ENCODE measurements at regions not wholly inside any gene's neighbourhood (a gene's known extent, or its start where the extent isn't known, plus 50 kb on each side); places are given as distances from the start of the nearest gene placed in this dataset.

DNA sequence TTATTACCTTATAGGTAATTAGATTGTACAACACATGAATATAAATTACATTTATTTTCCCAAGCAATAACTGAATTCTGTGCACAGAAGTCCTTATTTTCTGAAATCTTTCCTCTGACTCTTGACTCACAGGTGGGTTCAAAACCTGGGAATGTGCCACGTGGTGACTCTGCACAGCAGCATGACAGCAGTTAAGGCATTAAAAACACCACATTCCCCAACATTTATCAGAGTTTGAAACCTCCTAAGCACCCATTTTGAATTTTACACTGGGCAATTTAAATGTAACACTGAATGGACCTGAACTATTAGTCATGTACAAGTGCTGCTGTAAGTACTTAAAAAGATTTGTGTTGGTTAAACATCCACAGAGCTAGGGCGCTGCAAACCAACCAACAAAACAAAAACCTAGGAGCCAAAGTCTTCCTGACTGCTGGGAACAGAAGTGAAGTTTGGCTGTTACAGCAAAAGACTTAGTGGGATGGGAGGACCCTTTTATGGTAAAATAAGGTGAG lies 480.6 kb upstream of the CXADR start:
- intact Hi-C loops (cut with DNase I, micrococcal nuclease): no loop called here
- ATAC-seq: no peak
- DNase-seq: no peak

DNA sequence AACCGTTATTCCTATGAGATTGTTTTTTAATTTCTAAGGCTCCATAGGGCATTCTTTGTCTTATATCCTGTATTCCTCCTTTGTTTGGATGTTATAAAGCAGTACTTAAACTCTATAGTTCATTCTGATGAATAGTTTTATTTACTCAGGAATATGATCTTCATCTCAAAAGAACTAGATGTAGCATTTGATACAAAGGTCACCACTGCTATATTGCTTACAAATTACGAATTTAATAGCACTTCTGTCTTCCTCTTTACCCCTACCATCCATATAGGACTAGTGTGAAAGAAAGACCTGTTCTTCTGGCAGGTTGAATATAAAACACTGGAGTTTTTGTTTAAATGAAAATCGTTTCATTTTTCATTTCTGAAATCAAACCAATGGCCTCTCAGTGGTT lies 468.1 kb upstream of the CXADR start:
- DNase-seq (no peak), ATAC-seq (no peak)
- intact Hi-C loops (cut with DNase I, micrococcal nuclease): no loop called here

DNA sequence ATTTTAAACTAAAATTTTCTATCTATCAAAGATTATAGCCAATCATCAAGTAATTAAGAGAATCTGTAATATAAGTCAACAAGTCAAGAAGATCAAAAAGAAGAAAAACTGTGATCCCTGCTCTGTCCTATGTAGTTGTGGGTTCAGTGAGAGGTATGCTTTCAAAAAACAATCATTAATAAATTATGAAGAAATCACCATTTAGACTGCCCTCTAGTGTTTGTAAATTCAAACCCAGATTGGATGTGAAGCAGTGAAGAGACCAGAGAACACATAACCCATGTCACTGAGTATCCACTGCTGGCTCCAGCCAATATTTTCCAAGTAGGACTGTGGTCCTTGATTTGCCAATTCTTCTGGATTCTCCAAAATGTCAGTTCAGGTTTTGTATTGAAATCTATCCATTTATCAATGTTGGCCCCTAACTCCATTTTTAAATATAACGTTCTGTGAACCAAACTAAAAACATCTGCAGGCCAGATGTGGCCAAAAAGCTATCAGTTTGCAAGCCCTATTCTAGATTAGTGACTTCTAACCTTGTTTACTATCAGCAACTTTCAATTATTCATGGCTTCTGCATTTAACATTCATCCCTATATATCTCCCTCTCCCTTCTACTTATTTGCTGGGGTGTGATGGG lies 467.5 kb upstream of the CXADR start:
- no peak for DNase-seq
- ATAC-seq: no peak
- intact Hi-C loops (cut with DNase I, micrococcal nuclease): no loop called here

DNA sequence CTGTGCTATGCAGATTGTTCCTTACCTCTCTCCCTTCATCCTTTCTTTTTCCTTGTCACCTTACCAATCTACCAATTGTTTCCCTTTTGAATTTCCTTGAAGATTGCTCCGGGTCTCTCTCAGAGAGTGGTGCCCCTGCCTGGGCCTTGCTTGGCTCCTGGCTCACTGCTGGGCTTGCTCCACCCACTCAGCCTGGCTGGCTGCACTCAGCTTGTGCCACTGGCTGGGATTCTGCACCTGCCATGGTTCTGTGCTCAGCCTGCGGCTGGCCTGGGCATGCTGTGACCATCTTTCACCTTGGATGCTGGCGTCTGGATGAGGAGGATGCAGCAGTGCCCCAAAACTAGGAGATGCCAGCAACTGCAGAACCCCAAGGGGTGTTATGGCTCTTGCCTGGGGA lies 463.9 kb upstream of the CXADR start:
- intact Hi-C loops (cut with DNase I, micrococcal nuclease): no loop called here
- no peak for ATAC-seq
- no peak for DNase-seq

DNA sequence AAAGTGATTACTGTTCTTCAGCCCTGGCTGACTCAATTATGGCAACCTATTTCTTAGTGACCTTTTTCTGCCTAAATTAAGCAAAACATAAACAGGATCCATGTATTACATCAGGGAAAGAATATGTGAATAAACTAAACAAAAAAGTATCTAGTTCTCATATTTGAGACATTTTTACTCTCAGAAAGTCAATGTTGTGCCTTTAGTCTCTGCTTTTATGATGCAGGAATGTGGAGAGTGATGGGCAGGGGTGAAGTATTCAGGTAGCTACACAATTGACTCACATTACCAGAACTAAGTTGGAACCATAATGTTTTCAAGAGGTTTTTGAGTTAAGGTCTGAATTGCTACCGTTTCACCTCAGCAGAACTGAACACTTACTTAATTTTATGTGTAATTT lies 462.7 kb upstream of the CXADR start:
- intact Hi-C loops (cut with DNase I, micrococcal nuclease): no loop called here
- DNase-seq (no peak), ATAC-seq (no peak)

DNA sequence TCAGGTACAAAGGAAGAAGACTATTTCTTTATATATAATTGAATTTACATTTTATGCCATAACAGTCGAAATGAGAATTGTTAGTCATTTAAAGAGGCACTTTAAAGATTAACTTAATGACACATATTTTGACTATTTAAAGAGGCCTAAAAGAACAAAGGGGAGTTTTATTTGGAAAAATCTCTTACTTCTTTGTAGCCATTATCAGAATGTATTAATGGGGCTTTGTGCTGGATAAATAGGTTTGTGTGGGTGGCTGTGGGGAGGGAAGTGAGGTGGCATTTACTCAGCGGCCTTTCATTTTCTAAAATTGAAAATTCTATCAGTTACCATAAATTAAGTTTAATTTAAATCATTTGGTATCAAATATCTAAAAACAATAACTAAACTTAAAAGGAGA lies 462.2 kb upstream of the CXADR start:
- intact Hi-C loops (cut with DNase I, micrococcal nuclease): no loop called here
- no peak for DNase-seq
- ATAC-seq: no peak

DNA sequence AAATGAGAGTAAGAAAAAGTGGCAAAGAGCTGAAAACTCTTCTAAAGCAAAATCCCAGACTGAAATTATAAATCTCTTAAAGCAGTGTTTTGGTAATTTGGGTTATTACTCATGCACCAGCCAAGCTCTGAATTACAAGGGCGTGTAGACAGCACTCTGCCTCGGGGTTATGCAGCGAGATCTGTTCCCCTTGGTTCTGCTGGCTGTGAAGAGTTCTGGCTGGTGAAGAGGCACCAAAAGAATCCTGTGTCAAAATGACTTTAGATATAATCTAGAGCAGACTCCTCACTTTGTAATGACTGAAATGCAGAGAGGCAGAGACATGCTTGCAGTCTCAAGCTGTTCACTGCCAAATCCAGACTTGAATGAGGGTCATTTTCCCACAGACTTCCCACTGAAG lies 461.8 kb upstream of the CXADR start:
- DNase-seq: no peak
- intact Hi-C loops (cut with DNase I, micrococcal nuclease): no loop called here
- no peak for ATAC-seq

DNA sequence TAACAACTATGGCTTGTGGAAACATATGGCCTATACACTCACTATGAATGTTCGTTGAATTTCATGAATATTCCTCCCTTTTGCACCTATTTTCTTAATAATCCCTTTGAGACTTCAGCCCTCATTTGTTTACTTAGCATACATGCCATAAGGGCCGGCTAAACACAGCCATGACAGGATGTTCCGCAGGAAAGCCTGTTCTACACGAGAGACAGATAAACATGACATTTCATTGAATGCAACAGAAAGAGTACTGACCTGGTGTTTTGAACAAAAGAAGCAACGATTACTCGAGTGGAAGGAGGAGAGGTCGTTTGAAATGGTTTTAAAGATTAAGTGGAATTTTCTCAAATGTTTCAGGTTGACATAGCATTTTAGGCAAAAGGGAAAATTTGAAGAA lies 459.5 kb upstream of the CXADR start:
- ATAC-seq (no peak), DNase-seq (no peak)
- intact Hi-C loops (cut with DNase I, micrococcal nuclease): no loop called here

DNA sequence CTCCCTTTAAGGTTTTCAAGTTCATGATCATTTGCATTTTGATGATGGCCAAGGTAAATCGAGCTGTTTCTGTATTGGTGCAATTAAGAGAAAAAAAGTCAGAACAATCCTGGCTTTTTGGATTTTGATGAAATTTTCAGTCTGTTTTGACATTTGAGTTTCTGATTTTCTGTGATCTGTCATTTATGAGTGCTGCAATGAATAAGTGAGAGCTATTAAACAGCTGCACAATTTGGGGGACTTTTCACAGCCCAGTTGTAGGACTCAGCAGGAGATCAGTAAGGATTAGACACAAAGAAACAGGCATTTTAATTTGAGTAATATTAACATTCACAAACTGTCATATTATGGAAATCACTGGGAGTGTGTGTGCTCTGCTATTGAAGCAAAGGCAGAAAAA lies 452.9 kb upstream of the CXADR start:
- no peak for ATAC-seq
- intact Hi-C loops (cut with DNase I, micrococcal nuclease): no loop called here
- no peak for DNase-seq

DNA sequence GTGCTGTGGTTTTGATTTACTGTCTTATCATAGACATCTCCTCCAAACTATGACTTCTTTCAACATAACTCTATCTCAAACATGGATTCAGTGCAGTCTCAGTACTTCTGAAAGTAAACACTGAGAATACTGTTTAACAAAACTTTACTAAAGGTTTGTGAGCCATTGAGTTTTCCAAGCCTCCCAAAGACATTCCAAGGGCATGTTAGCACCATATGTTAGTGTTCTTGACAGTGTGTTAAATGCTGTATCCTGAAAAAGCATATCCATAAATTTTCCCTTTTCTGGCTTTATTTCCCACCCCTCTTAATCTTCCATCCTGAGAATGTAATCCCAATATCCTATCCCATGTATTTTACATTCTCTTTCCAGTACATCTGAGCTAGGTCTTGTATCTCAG lies 446.8 kb upstream of the CXADR start:
- intact Hi-C loops (cut with DNase I, micrococcal nuclease): no loop called here
- no peak for DNase-seq
- ATAC-seq: no peak

DNA sequence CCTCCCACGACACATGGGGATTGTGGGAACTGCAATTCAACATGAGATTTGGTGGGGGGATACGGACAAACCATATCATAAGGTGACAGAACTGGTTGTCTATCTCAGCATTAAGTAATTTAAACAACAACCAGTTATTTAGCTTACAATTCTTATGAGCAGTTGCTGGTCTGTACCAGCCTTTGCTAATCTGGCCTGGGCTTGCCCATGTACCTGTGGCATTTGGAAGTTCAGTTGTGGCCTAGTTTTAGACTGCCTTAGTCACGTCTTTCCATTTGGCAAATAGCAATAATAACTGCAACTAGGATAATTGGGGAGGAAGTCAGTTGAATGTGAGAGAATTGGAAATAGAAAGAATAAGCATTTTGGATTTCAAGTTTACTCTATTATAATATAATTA lies 441.8 kb upstream of the CXADR start:
- no peak for ATAC-seq
- no peak for DNase-seq
- intact Hi-C loops (cut with DNase I, micrococcal nuclease): no loop called here

DNA sequence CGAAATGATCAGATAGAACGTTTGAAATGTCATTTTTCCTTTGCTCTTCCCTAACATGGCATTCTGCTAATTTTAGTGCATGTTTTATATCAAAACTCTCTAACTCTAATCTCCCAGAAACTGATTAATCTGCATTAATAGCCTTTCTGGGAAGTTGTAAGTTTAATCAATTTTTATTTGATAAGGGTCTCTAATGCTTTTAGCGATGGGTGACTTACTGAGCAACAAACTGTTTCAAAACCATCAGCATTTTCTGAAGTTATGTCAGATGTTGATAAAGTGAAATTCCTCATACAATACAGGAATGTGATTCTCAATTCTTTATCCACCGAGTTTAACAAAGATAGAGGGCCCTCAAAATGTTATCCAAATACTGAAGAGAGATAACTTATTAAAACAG lies 431.6 kb upstream of the CXADR start:
- intact Hi-C loops (cut with DNase I, micrococcal nuclease): no loop called here
- ATAC-seq (no peak), DNase-seq (no peak)

DNA sequence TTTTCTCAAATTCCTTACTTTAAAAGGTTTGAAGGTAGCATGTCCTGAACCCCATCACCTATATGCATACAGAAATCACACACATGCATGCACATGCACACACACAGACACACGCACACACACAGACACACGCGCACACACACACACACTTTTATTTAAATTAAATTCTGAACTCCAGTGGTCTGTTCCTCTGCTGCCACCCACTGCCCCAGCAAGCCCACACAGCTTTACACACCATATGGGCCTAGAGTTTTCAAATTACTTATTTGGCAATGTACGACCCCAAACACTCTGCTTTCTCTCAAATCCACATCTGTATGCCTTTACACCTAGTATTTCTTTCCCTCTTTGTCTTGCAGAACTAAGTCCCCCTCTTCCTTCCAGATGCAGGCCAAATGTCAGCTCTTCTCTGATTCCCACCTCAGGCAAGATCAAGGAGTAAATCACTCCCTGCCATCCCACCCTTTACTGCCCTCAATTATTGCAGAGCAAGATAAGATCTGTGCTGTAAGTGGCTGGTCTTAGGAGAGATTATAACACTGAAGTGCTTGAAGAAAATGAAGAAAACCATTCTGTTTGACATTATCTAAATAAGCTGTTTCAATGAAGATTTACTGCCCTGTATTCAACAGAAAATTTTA lies 429.9 kb upstream of the CXADR start:
- ATAC-seq (no peak), DNase-seq (no peak)
- intact Hi-C loops (cut with DNase I, micrococcal nuclease): no loop called here

DNA sequence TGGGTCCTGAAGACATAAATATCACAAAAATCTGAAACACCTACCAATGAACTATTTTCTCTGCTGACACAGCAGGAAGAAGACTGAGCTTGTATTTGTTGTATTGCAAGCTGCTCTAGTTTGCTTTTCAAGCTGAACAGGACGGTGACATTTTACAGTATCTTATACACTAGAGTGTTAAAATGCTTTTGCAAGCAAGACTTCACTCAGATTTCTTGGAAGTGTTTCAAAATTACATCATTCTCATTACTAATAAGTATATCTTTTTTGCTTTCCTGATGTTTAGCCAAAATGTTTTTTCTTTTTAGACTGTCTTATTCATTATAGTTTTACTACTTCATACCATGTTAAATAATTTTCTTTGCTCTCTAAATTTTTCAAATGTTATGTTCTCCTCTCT lies 427.1 kb upstream of the CXADR start:
- ATAC-seq: no peak
- intact Hi-C loops (cut with DNase I, micrococcal nuclease): no loop called here
- DNase-seq: no peak

DNA sequence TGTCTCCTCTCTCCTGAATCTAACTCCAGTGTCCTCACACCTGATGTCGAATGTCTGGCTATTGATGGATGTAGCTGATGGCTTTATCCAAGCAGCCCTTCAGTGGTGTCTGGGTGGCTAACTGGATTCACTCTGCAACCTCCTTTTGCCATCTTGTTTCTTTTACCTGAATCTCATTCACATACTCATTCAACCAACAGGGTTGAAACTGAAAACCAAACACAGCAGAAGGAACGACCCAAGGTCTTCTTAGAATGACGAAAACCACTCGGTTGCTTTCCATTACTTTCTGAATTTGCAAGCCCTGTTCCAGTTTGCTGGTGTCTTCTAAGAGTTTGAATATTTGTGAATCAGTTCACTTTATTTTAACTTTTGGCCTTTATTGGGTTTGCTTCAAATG lies 424.3 kb upstream of the CXADR start:
- ATAC-seq (no peak), DNase-seq (no peak)
- intact Hi-C loops (cut with DNase I, micrococcal nuclease): no loop called here

DNA sequence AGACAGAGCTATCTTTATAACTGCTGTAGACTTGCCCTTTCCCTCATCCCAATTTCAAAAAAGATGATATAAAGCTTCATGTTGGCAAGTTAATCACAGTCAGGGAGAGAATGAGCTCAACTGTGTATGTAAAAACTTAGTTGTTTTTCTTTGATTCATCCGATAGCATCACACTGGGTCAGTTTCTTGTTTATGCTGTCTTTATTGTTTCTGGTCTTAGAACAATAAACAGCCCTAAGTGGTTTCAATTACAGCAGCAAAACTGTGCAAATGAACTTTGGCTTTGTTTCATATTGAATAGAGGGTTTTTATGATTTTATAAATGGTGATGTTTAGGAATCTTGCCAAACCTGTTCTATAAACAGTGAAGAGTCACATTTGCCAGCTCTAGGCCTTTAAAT lies 423.8 kb upstream of the CXADR start:
- intact Hi-C loops (cut with DNase I, micrococcal nuclease): no loop called here
- ATAC-seq (peak; percentile 98), DNase-seq (no peak)

DNA sequence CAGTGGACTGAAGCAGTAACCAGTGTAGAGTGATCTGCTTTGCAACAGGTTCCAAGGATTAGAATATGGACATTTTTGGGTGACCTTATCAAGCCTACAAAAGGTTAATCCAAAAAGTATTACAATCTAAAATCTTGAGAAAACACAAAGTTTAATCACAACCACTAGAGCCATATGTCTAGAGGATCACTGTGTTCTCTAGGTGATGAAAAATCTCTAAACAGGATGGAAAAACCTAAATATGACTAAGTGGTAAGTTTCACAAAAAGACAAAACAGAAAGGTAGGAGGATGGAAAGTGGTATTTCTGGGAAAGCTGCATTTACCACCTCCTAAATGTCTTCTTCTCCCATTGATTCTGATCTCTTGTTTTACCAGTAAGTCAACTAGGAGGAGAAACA lies 411.1 kb upstream of the CXADR start:
- intact Hi-C loops (cut with DNase I, micrococcal nuclease): no loop called here
- no peak for DNase-seq
- no peak for ATAC-seq

DNA sequence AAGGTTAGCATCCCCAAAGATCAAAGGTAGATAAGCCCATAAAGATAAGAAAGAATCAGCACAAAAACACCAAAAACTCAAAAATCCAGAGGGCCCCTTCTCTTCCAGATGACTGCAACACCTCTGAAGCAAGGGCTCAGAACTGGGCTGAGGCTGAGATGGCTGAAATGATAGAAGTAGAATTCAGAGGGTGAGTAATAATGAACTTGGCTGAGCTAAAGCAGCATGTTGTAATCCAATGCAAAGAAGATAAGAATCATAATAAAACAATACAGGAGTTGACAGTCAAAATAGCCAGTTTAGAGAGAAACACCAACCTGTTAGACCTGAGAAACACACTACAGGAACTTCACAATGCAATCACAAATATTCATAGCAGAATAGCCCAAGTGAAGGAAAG lies 406.9 kb upstream of the CXADR start:
- intact Hi-C loops (cut with DNase I, micrococcal nuclease): no loop called here
- peak; percentile 73 for ATAC-seq

DNA sequence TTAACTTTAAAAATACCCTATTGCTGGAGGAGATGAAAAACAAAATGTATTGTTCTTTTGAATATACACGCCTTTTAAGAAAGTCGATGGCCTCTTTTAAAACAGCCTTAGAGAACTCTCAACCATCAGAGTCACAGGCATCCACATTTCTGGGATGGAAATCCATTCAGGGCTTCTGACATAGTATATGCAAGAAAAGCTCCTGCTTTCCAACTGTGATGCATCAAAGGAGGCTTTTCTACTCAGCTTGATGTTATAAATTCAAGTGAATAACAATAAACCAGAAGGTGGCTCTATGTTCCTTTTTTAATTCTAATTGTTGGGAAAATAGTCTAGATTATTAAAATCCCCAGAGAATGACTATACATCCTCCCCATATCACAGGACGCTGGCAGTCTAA lies 398.8 kb upstream of the CXADR start:
- intact Hi-C loops (cut with DNase I, micrococcal nuclease): no loop called here
- DNase-seq (no peak), ATAC-seq (no peak)

More for the DNA sequence above, 406.9 kb upstream of the CXADR start:
- DNase-seq: no peak

DNA sequence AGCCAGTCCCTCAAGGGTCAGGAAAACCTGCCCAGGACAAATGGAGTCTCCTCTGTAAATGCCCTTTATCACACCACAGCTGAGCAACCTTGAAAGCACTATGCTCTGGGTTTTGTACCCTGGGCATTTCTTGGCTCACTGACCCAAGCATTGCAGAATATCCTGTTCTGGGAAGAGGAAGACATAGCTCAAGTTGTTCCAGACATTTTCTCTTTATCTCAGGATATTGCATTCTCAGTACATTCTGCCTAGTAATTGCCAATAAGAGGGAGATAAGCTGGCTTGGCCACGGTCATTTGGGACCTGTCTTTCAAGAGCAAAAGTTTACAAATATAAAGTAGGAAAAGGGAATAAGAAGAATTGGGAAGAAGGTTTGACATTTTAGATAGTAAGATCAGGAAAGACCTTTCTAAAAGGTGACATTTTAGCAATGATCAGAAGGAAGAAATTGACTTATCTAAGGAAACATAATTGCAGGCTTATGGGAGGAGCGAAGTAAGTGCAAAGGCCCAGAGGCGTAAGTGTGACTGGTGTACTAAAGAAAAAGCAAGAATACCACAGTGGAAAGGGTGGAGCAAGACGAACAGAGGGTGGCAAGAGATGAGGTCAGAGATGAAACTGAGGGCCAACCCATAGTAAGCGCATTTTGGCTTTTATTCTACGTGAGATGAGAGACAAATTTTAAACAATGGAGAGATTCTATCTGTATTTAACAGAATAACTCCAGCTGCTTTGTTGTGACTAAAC lies 394.0 kb upstream of the CXADR start:
- no peak for ATAC-seq
- intact Hi-C loops (cut with DNase I, micrococcal nuclease): no loop called here

More for the DNA sequence above, 394.0 kb upstream of the CXADR start:
- DNase-seq: no peak
